Adrenal gland (tissue), 5 donors: ENCODE measurements at regions not wholly inside any gene's neighbourhood (a gene's known extent, or its start where the extent isn't known, plus 50 kb on each side); places are given as distances from the start of the nearest gene placed in this dataset.

ENCODE experiments used
- POLR2A ChIP-seq, 2 donors: fragments of 450-650 bp; IDR thresholded peaks; one replicate each; pipeline ENCODE4 v1.6.1; 2017; ENCODE audit warnings: antibody characterized with exemption in 2 of 2, mild to moderate bottlenecking in 2 of 2, moderate library complexity in 1 of 2
- TF ChIP-seq, protein P1 (sequence below), 6 experiments: fragments of 450-650 bp in 4 of 6; fragments of 200-600 bp in 2 of 6; sonication (generic) in 1 of 6; IDR thresholded peaks; 1 replicate in 5 of 6; 2 replicates in 1 of 6; pipeline versions ENCODE4 v1.5.1 to v1.8.0; 2016 to 2021; ENCODE audit warnings: antibody characterized with exemption in 6 of 6, mild to moderate bottlenecking in 2 of 6, moderate library complexity in 1 of 6
- donor health status: DM: no; HTN: no; CAD: no.

DNA sequence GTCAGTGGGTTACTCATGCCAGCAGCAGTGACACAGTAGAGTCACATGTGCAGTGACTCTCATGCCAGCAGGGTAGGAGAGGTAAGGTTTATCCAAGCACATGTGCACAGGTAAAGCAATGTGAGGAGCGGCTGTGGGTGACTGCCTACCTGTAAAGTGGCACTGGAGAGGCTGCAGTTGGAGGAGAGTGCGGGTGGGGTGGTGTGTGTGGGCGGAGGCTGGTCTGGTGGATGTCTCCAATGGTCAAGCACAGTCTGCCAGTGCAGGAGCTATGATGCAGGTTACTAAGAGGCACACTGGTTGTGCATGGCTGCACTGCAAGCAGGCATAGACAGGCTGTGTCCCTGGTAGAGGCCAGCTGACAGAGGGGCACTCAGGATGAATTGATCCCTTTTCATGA is 588.2 kb upstream of the FTMT start:
- TF ChIP-seq POLR2A (IDR thresholded peaks at IDR 0.05), result no peak
- TF ChIP-seq, protein P1, sequence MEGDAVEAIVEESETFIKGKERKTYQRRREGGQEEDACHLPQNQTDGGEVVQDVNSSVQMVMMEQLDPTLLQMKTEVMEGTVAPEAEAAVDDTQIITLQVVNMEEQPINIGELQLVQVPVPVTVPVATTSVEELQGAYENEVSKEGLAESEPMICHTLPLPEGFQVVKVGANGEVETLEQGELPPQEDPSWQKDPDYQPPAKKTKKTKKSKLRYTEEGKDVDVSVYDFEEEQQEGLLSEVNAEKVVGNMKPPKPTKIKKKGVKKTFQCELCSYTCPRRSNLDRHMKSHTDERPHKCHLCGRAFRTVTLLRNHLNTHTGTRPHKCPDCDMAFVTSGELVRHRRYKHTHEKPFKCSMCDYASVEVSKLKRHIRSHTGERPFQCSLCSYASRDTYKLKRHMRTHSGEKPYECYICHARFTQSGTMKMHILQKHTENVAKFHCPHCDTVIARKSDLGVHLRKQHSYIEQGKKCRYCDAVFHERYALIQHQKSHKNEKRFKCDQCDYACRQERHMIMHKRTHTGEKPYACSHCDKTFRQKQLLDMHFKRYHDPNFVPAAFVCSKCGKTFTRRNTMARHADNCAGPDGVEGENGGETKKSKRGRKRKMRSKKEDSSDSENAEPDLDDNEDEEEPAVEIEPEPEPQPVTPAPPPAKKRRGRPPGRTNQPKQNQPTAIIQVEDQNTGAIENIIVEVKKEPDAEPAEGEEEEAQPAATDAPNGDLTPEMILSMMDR (IDR thresholded peaks at IDR 0.05), result no peak
